ENCODE measurements at regions not wholly inside any gene's neighbourhood (a gene's known extent, or its start where the extent isn't known, plus 50 kb on each side); places are given as distances from the start of the nearest gene placed in this dataset.

- Histone ChIP-seq H3K9me3 (no peaks in the 10 kb centered on the region), H3K27me3 (no peaks in the 10 kb centered on the region), H3K27ac (no peak overlapping the region), H3K4me1 (ENCODE audit: insufficient read depth) (no peaks in the 10 kb centered on the region), H3K36me3 (no peaks in the 10 kb centered on the region), H3K4me3 (no peak overlapping the region)
- DNase-seq, result no peak
- intact Hi-C loops (cut with DNase I), result no loop called here
- WGBS, 3 donors, result 77 to 88% (median 84%) methylated on average over 1 of the region's 1 CpG
- no peak for TF ChIP-seq EP300 (IDR thresholded peaks at IDR 0.05)
- no peak for TF ChIP-seq POLR2A (IDR thresholded peaks at IDR 0.05)
- TF ChIP-seq CTCF (IDR thresholded peaks at IDR 0.05), result no peak
Measured at GRCh38 chr11:45454917-45455401, 168.8 kb upstream of the SYT13 start.

GRCh38 chr11:45453721-45454120 lies 167.6 kb upstream of the SYT13 start:
- Histone ChIP-seq H3K9me3 (no peaks in the 10 kb centered on the region), H3K27ac (no peak overlapping the region), H3K4me3 (no peak overlapping the region), H3K27me3 (no peaks in the 10 kb centered on the region), H3K36me3 (no peaks in the 10 kb centered on the region), H3K4me1 (ENCODE audit: insufficient read depth) (no peaks in the 10 kb centered on the region)
- no peak for DNase-seq
- TF ChIP-seq CTCF (IDR thresholded peaks at IDR 0.05) (no peak), POLR2A (IDR thresholded peaks at IDR 0.05) (no peak), EP300 (IDR thresholded peaks at IDR 0.05) (no peak)
- 33 to 49% (median 35%) methylated on average over 4 of the region's 4 CpGs for WGBS, 3 donors
- intact Hi-C loops (cut with DNase I), result no loop called here

GRCh38 chr11:45451766-45452440 lies 165.8 kb upstream of the SYT13 start:
- H3K4me3 ChIP-seq, result no peak overlapping the region
- intact Hi-C loops (cut with DNase I), result no loop called here
- 17 to 18% (median 18%) methylated on average over 8 of the region's 8 CpGs for WGBS, 3 donors
- no peak overlapping the region for H3K27ac ChIP-seq
- H3K9me3 ChIP-seq, result no peaks in the 10 kb centered on the region
- H3K36me3 ChIP-seq, result no peaks in the 10 kb centered on the region
- no peak for TF ChIP-seq EP300 (IDR thresholded peaks at IDR 0.05)
- no peak for TF ChIP-seq CTCF (IDR thresholded peaks at IDR 0.05)
- TF ChIP-seq POLR2A (IDR thresholded peaks at IDR 0.05), result no peak
- DNase-seq, result no peak
- H3K4me1 ChIP-seq (ENCODE audit: insufficient read depth), result no peaks in the 10 kb centered on the region
- no peaks in the 10 kb centered on the region for H3K27me3 ChIP-seq

GRCh38 chr11:45450189-45450588 lies 164.0 kb upstream of the SYT13 start:
- no peak overlapping the region for H3K27ac ChIP-seq
- WGBS, 3 donors, result 48 to 61% (median 50%) methylated on average over 3 of the region's 3 CpGs
- intact Hi-C loops (cut with DNase I), result no loop called here
- H3K9me3 ChIP-seq, result no peaks in the 10 kb centered on the region
- no peaks in the 10 kb centered on the region for H3K4me1 ChIP-seq (ENCODE audit: insufficient read depth)
- no peaks in the 10 kb centered on the region for H3K27me3 ChIP-seq
- no peaks in the 10 kb centered on the region for H3K36me3 ChIP-seq
- H3K4me3 ChIP-seq, result no peak overlapping the region
- no peak for DNase-seq
- TF ChIP-seq CTCF (IDR thresholded peaks at IDR 0.05), result no peak
- TF ChIP-seq EP300 (IDR thresholded peaks at IDR 0.05), result no peak
- TF ChIP-seq POLR2A (IDR thresholded peaks at IDR 0.05), result no peak
